Spinal cord (tissue), 9 donors: ENCODE measurements at regions not wholly inside any gene's neighbourhood (a gene's known extent, or its start where the extent isn't known, plus 50 kb on each side); places are given as distances from the start of the nearest gene placed in this dataset.
"Not testable (repeated sequence)": the region's sequence is repeated elsewhere in the genome, so short reads cannot be mapped to it uniquely, and the experiment has no call there.

Experiments
- DNase-seq, 6 donors: peaks; one replicate each; pipeline versions ENCODE4 v3.0.0 to v3.0.0-alpha.2; 2013 to 2015; ENCODE audit warnings: low spot score in 6 of 6, low read depth in 4 of 6
- H3K27ac ChIP-seq: one replicate; pipeline ENCODE4 v1.5.1; 2013; ENCODE audit warnings: low read depth, low read length, control low read depth
- H3K27me3 ChIP-seq: one replicate; pipeline ENCODE4 v1.6.1; 2013; ENCODE audit warnings: low read length; ENCODE audit not compliant: control insufficient read depth, insufficient read depth
- H3K36me3 ChIP-seq: one replicate; pipeline ENCODE4 v1.6.1; 2013; ENCODE audit warnings: low read length; ENCODE audit not compliant: control insufficient read depth, insufficient read depth
- H3K4me1 ChIP-seq: one replicate; pipeline ENCODE4 v1.6.1; 2013; ENCODE audit warnings: low read length; ENCODE audit not compliant: control insufficient read depth, insufficient read depth
- H3K4me3 ChIP-seq: one replicate; pipeline ENCODE4 v1.5.1; 2013; ENCODE audit warnings: low read depth, low read length, control low read depth
- H3K9me3 ChIP-seq: one replicate; pipeline ENCODE4 v1.6.1; 2013; ENCODE audit warnings: low read length; ENCODE audit not compliant: control insufficient read depth, insufficient read depth
- WGBS: methylation state at CpG from one replicate; pipeline ENCODE4 v1.1.5; 2013; ENCODE audit warnings: missing lambda C conversion rate; ENCODE audit not compliant: insufficient coverage; 5-methylcytosine and 5-hydroxymethylcytosine counted together
- donor health status: healthy.

DNA sequence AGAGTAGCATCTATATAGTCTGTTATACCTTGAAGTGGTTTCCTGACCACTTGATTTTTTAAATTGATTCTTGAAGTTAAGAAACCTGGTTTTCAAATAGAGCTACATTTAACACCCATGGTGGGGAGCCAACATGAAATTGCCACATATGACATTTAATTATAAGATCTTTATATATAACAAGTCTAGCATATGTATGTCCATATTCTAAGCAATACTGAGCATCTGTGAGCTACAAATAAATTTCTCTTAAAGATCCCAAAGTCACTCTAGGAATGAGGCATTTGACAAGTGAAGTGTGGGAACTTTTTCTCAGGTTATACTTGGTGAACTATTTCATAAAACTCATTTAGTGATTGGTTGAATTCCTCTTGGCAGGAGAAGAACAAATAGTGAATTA, 132.5 kb downstream of the RPL10L start:
- H3K36me3 ChIP-seq = no peaks in the 10 kb centered on the region
- peak in 1 of 6 donors; percentile 30 for DNase-seq
- no peak overlapping the region for H3K4me3 ChIP-seq
- H3K27me3 ChIP-seq = no peaks in the 10 kb centered on the region
- no peaks in the 10 kb centered on the region for H3K9me3 ChIP-seq
- no peaks in the 10 kb centered on the region for H3K4me1 ChIP-seq
- no peak overlapping the region for H3K27ac ChIP-seq

DNA sequence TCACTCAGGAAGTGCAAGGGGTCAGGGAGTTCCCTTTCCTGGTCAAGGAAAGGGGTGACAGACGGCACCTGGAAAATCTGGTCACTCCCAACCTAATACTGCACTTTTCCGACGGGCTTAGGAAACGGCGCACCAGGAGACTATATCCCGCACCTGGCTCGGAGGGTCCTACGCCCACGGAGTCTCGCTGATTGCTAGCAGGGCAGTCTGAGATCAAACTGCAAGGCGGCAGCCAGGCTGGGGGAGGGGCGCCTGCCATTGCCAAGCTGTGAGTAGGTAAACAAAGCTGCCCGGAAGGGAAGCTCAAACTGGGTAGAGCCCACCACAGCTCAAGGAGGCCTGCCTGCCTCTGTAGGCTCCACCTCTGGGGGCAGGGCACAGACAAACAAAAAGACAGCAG, 142.8 kb downstream of the RPL10L start:
- WGBS = 98% methylated on average over 11 of the region's 13 CpGs
- H3K4me1 ChIP-seq, H3K27me3 ChIP-seq: not testable (repeated sequence)

DNA sequence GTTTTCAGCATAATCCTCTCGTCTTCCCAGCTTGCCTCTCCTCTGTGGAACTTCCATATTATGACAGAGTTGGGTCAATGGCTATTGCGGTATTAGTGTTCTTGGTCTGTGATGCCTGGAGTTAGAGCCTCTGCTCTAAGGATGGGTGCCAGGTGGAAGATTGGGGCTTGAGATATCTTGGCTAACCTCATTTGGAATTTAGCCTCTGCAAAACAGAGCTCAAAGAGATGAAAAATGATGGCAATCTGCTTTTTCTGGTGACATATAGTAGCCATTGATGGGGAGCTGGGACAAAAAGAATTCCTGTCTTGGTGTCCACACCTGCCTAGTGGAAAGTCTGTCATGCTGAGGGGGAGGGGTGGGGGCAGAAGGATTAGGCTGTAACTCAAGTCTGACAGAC, 152.1 kb downstream of the RPL10L start:
- Histone ChIP-seq H3K27ac (peak overlapping the region; percentile 5), H3K36me3 (no peaks in the 10 kb centered on the region), H3K4me3 (no peak overlapping the region), H3K4me1 (no peaks in the 10 kb centered on the region), H3K27me3 (no peaks in the 10 kb centered on the region), H3K9me3 (no peaks in the 10 kb centered on the region)
- DNase-seq = no peak
- whole genome bisulfite sequencing = 100% methylated on average over 1 of the region's 2 CpGs

More for the DNA sequence above, 142.8 kb downstream of the RPL10L start:
- DNase-seq, H3K27ac ChIP-seq, H3K9me3 ChIP-seq, H3K4me3 ChIP-seq, H3K36me3 ChIP-seq: not testable (repeated sequence)

DNA sequence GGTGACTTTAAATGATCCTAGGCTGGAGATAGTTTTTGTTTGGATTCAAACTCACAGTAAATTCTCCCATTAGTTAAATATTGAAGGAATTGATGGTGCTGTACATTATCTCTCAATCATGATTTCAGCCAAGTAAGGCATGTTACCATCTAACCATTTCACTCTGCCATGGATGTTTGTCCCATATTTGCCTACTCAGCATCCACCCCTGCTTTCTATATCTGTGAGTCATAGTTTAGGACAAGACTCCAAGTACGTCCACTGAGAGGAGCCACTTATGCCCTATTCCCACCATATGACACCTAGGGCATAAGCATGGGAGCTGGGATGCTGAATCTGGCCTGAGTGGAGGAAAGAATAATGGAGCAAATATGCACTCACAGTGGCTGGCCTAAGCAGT, 155.2 kb downstream of the RPL10L start:
- Histone ChIP-seq H3K27ac (no peak overlapping the region), H3K4me1 (no peaks in the 10 kb centered on the region), H3K4me3 (no peak overlapping the region), H3K9me3 (no peaks in the 10 kb centered on the region), H3K36me3 (no peaks in the 10 kb centered on the region), H3K27me3 (no peaks in the 10 kb centered on the region)
- no peak for DNase-seq
- WGBS = no CpG with 5 or more reads among the region's 1 CpG

DNA sequence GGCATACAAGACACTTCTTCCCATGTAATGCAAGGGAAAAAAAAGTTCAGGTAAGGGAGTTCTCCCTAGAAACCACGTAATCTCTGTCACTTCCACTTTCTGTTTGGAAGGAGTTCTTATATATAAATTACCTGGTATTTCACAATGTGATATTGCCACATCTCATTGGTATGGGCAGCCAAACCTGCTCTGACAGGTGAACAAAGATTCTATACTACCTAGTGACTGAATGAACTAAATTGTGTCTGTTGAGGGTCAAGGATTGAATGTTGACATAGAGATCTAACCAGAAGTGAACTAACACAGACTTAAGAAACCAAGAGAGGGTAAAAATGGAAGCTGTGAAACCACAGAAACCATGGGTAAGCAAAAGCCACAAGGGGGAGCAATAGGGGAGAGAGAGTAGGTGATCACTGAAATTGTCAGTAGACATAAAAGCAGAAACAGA, 161.3 kb downstream of the RPL10L start:
- no CpG with 5 or more reads among the region's 1 CpG for WGBS
- no peaks in the 10 kb centered on the region for H3K27me3 ChIP-seq
- H3K4me1 ChIP-seq = no peaks in the 10 kb centered on the region
- DNase-seq = no peak
- no peak overlapping the region for H3K27ac ChIP-seq
- no peak overlapping the region for H3K4me3 ChIP-seq
- no peaks in the 10 kb centered on the region for H3K9me3 ChIP-seq
- H3K36me3 ChIP-seq = no peaks in the 10 kb centered on the region

DNA sequence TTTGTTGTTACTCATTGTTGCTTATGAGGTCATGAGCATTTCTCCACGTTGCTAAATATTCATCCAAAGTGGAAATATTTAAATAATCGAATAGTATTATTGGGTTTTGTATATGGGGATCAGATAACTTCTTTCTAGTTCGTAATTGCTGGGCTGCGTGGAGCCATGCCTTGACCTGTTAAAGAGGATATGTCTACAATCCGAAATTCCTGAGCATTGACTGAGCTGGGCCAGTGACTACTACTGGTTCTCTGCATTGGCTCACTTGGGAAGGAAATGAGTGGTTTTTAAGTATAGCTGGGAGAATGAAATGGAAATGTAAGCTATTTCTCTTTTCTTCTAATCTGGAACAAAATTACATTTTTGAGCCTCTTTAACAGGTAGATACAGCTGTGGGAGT, 163.2 kb downstream of the RPL10L start:
- no peaks in the 10 kb centered on the region for H3K36me3 ChIP-seq
- 96% methylated on average over 4 of the region's 5 CpGs for WGBS
- no peak for DNase-seq
- H3K27me3 ChIP-seq = no peaks in the 10 kb centered on the region
- no peak overlapping the region for H3K27ac ChIP-seq
- H3K4me1 ChIP-seq = no peaks in the 10 kb centered on the region
- no peak overlapping the region for H3K4me3 ChIP-seq
- no peaks in the 10 kb centered on the region for H3K9me3 ChIP-seq

DNA sequence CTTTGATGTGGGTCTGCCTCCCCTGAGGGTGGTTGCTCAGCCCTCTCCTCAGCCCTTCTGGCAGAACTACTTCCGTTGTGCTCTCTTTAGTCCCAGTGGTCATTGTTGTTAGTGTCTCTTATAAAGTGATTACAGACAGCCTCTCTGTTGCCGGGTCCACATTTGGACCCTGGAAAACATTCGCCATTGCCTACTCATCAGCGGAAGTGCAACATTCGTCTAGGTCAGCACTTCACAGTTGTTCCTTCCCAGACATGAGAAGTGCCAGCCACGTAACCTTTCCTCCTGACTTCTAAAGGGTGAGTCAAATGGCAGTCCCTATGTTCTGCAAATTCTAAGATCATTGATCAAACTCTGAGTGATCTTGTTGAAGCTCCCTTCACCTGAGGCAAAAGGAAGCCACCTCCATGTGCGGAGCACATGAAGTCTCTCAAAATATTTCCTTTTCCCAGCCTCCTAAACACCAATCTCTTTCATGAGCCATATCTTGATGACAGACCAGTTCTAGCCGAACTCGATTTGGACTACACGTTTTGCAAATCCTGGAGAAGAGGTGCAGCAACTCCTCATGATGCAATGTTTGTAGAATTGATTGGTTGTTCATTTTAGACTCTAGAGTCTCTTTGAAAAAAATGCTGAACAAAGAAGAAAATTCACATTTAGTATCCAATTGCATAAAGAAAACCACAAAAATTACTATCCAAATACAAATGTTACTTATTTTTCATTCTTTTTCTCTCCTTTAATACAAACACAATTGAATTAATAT, 163.8 kb downstream of the RPL10L start:
- H3K27me3 ChIP-seq = no peaks in the 10 kb centered on the region
- no peak for DNase-seq
- 92% methylated on average over 6 of the region's 10 CpGs for WGBS
- no peaks in the 10 kb centered on the region for H3K36me3 ChIP-seq
- H3K4me1 ChIP-seq = no peaks in the 10 kb centered on the region
- H3K9me3 ChIP-seq = no peaks in the 10 kb centered on the region
- H3K4me3 ChIP-seq = no peak overlapping the region
- no peak overlapping the region for H3K27ac ChIP-seq

DNA sequence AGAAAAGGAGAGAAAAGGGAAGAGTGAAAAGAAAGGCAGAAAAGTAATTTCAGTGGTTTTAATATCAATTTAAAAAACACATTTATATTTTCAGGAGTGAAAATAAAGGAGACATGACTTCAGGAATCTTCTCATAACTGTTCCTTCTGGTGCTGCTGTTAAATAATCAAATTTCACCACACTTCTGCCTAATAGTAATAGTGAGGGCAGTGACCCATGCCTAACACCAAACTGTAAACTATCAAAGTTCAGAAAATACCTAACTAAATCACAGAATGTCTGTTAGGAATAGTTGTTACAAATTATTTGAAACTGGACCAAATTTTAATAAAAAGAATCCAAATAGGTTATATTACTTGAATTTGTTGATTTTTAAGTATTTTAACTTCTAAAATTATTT, 169.4 kb downstream of the RPL10L start:
- no peak overlapping the region for H3K4me3 ChIP-seq

DNA sequence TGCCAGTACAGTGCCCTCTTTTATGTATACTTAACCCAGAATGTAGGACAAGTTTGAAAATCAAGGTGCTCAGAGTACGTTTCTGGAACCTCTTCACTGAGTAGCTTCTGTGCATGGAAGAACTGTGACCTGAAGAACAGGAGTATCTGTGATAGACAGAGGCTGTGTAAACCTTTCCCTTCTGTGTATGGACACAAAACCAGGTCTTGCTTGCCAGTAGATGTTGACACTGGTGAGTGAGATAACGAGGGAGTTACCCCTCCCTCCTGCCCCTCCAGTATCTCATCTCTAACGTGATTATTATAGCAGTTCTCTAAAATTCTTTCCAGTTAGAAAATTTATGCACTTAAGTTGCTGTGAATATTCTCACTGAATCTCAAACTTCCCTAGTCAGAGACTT, 170.8 kb downstream of the RPL10L start:
- WGBS = 60% methylated on average over 1 of the region's 3 CpGs
- H3K27ac ChIP-seq = no peak overlapping the region
- no peaks in the 10 kb centered on the region for H3K27me3 ChIP-seq
- H3K4me1 ChIP-seq = no peaks in the 10 kb centered on the region
- H3K4me3 ChIP-seq = no peak overlapping the region
- DNase-seq = no peak
- H3K9me3 ChIP-seq = no peaks in the 10 kb centered on the region
- H3K36me3 ChIP-seq = no peaks in the 10 kb centered on the region

More for the DNA sequence above, 169.4 kb downstream of the RPL10L start:
- Histone ChIP-seq H3K36me3 (no peaks in the 10 kb centered on the region), H3K9me3 (no peaks in the 10 kb centered on the region), H3K27ac (no peak overlapping the region), H3K4me1 (no peaks in the 10 kb centered on the region), H3K27me3 (no peaks in the 10 kb centered on the region)
- no peak for DNase-seq

DNA sequence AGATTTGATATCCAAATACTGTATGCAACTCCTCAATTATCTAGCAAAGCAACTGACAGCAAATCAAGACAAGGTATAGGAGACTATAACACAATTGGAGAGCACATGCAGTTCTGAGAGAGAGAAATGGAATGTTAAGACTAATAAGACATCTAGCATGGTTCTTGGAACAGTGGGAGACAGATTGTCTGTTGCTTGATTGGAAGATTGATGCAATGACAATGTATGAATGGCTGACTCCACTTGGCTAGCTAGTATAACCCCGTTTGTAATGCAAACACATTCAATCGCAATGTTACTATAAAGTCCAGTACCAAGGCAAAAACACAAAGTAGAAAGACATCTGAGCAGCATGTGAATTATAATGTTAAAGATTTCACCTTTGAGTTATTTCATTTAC, 179.3 kb downstream of the RPL10L start:
- no peaks in the 10 kb centered on the region for H3K27me3 ChIP-seq
- H3K27ac ChIP-seq = no peak overlapping the region
- no peak overlapping the region for H3K4me3 ChIP-seq
- DNase-seq = no peak
- H3K36me3 ChIP-seq = no peaks in the 10 kb centered on the region
- no peaks in the 10 kb centered on the region for H3K9me3 ChIP-seq
- H3K4me1 ChIP-seq = no peaks in the 10 kb centered on the region
- WGBS = no CpG with 5 or more reads among the region's 2 CpGs
